ENCODE measurements at regions not wholly inside any gene's neighbourhood (a gene's known extent, or its start where the extent isn't known, plus 50 kb on each side); places are given as distances from the start of the nearest gene placed in this dataset.
"Not testable (repeated sequence)": the region's sequence is repeated elsewhere in the genome, so short reads cannot be mapped to it uniquely, and the experiment has no call there.

DNA sequence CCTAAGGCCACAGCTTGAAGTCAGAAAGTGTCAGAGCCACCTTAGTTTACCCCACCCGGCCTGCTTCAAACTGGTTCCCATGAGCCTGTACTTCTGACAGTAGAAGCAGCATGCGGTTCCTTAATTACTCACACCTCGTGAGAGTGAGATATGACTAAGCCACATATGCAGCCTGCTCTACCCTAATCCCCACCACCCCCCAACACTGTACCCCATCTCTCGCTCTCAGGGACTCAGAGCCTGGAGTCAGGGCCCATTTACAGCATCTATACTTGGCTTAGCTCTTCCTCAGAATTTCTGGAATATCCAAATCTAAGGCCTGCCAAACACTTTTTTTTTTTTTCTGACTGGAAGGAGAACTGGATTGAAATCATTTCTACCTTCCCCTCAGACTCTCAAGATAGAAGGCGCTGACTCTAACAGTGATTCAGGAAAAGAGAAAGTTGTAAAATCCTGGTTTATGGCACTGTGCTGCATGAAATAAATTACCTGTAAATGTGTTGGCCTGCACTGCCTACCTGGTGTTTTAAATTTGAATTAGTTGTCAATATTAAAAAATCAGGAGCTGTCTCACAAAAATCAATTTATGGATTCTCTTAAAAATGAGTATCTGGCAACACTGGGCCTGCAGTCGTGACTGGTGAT is 360.0 kb downstream of the RND3 start:
- H3K27me3 ChIP-seq (ENCODE audit: control insufficient read depth, insufficient read depth, low read length) = no peaks in the 10 kb centered on the region
- no peak overlapping the region for H3K9ac ChIP-seq (ENCODE audit: low read length)
- no peak overlapping the region for H3K4me3 ChIP-seq (ENCODE audit: low read length)
- H3K27ac ChIP-seq (ENCODE audit: low read depth, low read length) = no peak overlapping the region
- H3K36me3 ChIP-seq (ENCODE audit: control insufficient read depth, insufficient read depth, low read length) = no peaks in the 10 kb centered on the region
- no peaks in the 10 kb centered on the region for H3K4me1 ChIP-seq (ENCODE audit: control insufficient read depth, insufficient read depth, low read length)

DNA sequence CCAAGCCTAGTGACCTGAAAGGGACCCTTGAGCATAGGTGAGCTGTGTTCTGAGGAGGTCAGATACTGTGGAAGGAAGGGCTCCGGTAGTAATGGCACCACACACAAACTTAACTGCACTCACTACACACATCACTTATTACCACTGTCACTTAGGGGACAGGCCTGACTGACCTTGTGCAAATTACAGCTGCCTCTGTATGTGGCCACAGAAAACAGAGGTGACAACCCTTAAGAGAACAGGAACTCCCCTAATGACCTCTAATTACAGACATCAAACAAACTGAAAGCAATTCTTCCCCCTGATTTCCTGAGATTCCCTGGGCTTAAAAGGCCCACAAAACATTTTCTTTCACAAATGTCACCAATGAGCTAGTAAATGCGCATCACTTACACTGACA is 360.6 kb downstream of the RND3 start:
- Histone ChIP-seq H3K36me3 (ENCODE audit: control insufficient read depth, insufficient read depth, low read length) (no peaks in the 10 kb centered on the region), H3K4me1 (ENCODE audit: control insufficient read depth, insufficient read depth, low read length) (no peaks in the 10 kb centered on the region), H3K27me3 (ENCODE audit: control insufficient read depth, insufficient read depth, low read length) (no peaks in the 10 kb centered on the region), H3K4me3 (ENCODE audit: low read length) (no peak overlapping the region), H3K27ac (ENCODE audit: low read depth, low read length) (no peak overlapping the region), H3K9ac (ENCODE audit: low read length) (no peak overlapping the region)

DNA sequence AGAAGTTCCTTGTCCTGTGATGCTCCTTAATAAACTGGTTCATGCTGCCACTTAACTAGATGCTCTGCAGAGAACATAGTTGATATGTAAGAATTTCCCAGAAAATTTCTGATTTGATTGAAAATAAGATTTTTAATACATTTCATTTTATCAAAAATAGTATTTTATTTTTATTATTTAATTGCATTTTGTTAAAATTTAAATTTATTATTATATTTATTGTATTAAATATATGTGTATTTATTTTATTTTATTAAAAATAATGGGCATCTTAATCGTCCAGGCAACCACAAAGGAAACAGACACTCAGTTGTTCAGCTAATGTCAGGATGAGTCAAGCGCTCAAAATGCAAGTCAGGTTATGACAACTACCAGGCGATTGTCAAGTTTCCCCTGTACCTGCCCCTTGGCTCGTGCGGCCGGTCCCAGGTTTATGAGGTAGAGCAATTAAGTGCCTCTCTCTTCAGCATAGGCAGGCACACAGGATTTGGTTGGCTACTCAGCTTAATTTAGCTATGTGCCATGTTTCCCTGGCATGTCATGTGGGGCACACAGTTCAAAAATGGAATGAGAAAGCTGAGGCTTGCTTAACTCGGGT is 361.2 kb downstream of the RND3 start:
- no peak overlapping the region for H3K9ac ChIP-seq (ENCODE audit: low read length)
- H3K27ac ChIP-seq (ENCODE audit: low read depth, low read length) = no peak overlapping the region
- no peaks in the 10 kb centered on the region for H3K36me3 ChIP-seq (ENCODE audit: control insufficient read depth, insufficient read depth, low read length)
- H3K27me3 ChIP-seq (ENCODE audit: control insufficient read depth, insufficient read depth, low read length) = no peaks in the 10 kb centered on the region
- no peaks in the 10 kb centered on the region for H3K4me1 ChIP-seq (ENCODE audit: control insufficient read depth, insufficient read depth, low read length)
- no peak overlapping the region for H3K4me3 ChIP-seq (ENCODE audit: low read length)

DNA sequence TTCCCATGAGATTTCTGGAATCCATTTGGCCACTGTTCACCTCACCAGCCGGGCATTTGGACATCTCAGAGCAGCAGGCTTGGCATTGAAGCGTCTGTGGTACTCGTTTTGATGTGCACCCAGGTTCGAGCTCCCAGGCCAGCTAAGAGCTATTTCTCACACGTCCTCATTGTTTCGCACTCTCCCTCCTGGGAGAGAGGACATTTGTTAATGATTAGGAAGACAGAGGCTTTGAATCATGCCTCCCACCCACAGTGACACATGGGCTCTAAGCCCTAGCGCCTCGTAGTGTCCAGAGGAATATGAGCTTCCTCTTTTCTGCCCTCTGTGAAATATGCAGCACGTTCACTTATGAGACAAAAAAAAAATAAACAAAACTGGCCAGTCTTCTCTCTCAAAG is 361.8 kb downstream of the RND3 start:
- Histone ChIP-seq H3K36me3 (ENCODE audit: control insufficient read depth, insufficient read depth, low read length) (no peaks in the 10 kb centered on the region), H3K27ac (ENCODE audit: low read depth, low read length) (no peak overlapping the region), H3K27me3 (ENCODE audit: control insufficient read depth, insufficient read depth, low read length) (no peaks in the 10 kb centered on the region), H3K4me1 (ENCODE audit: control insufficient read depth, insufficient read depth, low read length) (no peaks in the 10 kb centered on the region), H3K9ac (ENCODE audit: low read length) (no peak overlapping the region), H3K4me3 (ENCODE audit: low read length) (no peak overlapping the region)

DNA sequence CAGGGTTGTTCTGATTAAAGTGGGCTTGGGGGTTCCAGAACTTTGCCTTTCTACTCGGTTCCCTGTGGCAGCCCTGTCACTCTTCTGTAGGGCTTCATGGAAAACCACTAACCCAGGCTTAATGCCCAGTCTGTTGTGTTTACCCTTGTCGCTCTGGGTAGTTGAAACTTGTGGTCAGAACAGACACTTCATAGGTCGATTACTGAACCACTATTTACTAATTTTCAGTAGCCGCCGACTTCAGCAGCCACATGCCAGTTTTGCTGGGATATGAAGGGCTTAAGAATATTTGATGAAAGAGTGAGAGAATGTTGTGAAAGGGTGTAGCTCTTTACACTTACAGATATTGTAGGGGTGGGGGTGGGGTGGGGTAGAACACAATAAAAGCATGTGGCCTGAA is 362.3 kb downstream of the RND3 start:
- Histone ChIP-seq H3K4me1 (ENCODE audit: control insufficient read depth, insufficient read depth, low read length) (no peaks in the 10 kb centered on the region), H3K4me3 (ENCODE audit: low read length) (no peak overlapping the region), H3K27me3 (ENCODE audit: control insufficient read depth, insufficient read depth, low read length) (no peaks in the 10 kb centered on the region), H3K36me3 (ENCODE audit: control insufficient read depth, insufficient read depth, low read length) (no peaks in the 10 kb centered on the region), H3K9ac (ENCODE audit: low read length) (no peak overlapping the region), H3K27ac (ENCODE audit: low read depth, low read length) (no peak overlapping the region)

DNA sequence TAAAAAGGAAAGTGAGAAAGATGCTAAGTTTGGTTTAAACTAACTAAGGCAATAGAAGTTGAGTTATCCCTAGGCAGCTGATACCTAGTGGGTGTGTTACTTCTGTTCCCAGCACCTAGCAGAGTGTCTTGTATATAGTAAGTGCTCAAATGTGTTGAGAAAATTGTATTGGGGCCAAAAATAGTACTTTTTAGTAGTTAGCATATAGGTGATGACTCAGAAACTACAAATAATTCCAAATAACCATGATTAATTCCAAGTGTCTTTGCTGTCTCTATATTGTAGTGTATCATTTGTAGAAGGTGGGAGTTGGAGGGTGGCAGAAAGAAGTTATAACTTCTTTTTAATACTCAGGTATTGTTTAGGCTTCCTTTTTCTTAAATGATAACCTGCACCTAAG is 362.7 kb downstream of the RND3 start:
- H3K4me3 ChIP-seq (ENCODE audit: low read length) = no peak overlapping the region
- H3K27me3 ChIP-seq (ENCODE audit: control insufficient read depth, insufficient read depth, low read length) = no peaks in the 10 kb centered on the region
- H3K36me3 ChIP-seq (ENCODE audit: control insufficient read depth, insufficient read depth, low read length) = no peaks in the 10 kb centered on the region
- no peak overlapping the region for H3K9ac ChIP-seq (ENCODE audit: low read length)
- no peak overlapping the region for H3K27ac ChIP-seq (ENCODE audit: low read depth, low read length)
- no peaks in the 10 kb centered on the region for H3K4me1 ChIP-seq (ENCODE audit: control insufficient read depth, insufficient read depth, low read length)

DNA sequence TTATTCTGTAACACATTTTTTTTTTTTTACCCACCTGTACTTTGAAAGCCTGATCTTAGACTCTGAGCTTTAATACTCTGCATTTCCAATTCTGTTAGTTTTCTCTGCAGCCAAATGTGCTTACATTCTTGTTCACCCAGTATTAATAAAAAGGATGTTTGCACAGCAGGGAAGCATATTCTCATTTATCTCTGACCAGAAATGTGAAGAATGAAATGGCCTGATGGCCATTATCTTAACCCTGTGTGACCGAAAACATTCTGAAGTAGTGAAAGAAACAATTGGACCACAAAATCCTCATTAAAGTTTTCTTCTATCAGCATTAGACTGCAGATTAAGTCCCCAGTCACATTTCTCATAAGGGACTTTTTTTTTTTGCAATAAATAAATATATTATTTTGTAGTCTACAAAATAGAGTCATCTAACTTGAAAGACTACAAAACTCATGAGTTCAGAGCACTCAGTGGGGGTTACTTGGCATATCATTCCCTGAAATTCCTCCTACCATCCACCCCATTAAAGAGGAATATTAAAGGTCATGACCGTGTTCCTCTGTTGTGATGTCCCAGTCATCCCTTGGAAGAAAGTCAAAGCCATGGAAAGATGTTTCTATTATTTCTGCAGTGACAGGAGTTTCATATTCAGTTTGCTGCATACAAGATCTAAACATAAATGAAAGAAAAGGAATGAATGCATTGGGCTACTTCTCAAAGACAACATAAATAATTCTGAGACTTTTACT is 364.4 kb downstream of the RND3 start:
- H3K27ac ChIP-seq (ENCODE audit: low read depth, low read length) = no peak overlapping the region
- no peaks in the 10 kb centered on the region for H3K27me3 ChIP-seq (ENCODE audit: control insufficient read depth, insufficient read depth, low read length)
- H3K9ac ChIP-seq (ENCODE audit: low read length) = no peak overlapping the region
- H3K4me3 ChIP-seq (ENCODE audit: low read length) = no peak overlapping the region
- no peaks in the 10 kb centered on the region for H3K4me1 ChIP-seq (ENCODE audit: control insufficient read depth, insufficient read depth, low read length)
- H3K36me3 ChIP-seq (ENCODE audit: control insufficient read depth, insufficient read depth, low read length) = no peaks in the 10 kb centered on the region

DNA sequence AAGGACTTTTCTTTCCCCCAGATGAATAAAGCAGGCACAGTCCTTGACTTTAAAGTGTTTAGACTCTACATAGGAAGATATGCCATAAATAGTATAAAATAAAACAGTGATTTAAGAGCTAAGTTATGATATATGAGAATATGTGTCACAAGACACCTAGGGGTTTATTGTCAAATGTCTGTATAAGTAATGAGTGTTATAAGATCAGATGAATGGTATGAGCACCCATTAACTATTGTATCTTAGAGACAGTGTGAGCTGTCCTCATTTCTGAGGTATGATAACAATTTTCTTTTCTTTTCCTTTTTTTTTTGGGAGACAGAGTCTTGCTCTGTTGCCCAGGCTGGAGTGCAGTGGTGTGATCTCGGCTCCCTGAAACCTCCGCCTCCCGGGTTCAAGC is 365.3 kb downstream of the RND3 start:
- no peaks in the 10 kb centered on the region for H3K36me3 ChIP-seq (ENCODE audit: control insufficient read depth, insufficient read depth, low read length)
- no peak overlapping the region for H3K9ac ChIP-seq (ENCODE audit: low read length)
- H3K4me1 ChIP-seq (ENCODE audit: control insufficient read depth, insufficient read depth, low read length) = no peaks in the 10 kb centered on the region
- no peak overlapping the region for H3K27ac ChIP-seq (ENCODE audit: low read depth, low read length)
- no peak overlapping the region for H3K4me3 ChIP-seq (ENCODE audit: low read length)
- no peaks in the 10 kb centered on the region for H3K27me3 ChIP-seq (ENCODE audit: control insufficient read depth, insufficient read depth, low read length)

DNA sequence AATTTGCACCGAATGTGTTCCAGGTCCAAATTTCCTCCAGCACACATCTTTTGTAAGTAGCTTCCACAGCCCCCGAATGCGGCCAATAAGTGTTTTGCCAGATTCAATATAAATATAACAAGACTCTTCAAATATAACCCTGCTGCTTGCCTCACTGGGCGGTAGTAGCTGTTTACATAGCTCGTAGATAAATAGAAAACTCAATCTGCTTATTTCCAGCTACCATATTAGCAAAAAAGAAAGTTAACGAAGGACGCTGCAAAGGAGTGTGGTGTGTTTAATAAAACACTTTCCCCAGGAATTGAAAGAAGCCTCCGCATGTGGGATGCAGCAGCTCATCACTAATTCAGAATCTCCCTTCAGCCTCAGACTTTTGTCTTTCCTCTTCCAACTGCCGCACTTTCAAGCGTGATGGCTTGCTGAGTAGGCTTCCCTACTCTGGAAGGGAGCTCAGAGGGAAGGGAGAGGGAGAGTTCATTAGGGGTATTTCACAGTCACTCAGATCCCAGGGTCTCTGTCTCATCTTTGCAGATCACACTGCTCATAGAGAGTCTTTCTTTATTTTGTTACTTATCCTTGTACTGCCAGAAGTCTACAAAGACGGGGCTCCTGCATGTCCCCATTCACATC is 367.0 kb downstream of the RND3 start:
- Histone ChIP-seq H3K27ac (ENCODE audit: low read depth, low read length) (no peak overlapping the region), H3K27me3 (ENCODE audit: control insufficient read depth, insufficient read depth, low read length) (no peaks in the 10 kb centered on the region), H3K36me3 (ENCODE audit: control insufficient read depth, insufficient read depth, low read length) (no peaks in the 10 kb centered on the region), H3K4me1 (ENCODE audit: control insufficient read depth, insufficient read depth, low read length) (no peaks in the 10 kb centered on the region), H3K9ac (ENCODE audit: low read length) (no peak overlapping the region), H3K4me3 (ENCODE audit: low read length) (no peak overlapping the region)

DNA sequence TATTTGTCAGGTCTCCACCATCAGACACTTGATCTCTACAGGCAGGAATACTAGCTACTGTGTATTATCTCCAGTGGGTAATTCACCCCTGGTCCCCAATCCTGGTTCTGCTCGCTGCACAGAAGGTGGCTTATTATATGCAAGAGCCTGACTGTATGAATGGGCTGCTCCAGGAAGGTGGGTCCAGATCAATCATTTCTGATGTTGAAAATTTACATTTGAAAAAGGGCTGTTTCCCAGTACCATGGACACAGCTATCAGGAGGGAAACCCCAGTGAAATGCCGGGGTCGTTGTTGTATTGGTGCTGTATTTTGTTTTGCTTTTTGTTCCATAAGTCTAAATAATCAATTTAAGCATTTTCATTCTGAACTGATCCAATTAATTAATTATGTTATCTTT is 367.6 kb downstream of the RND3 start:
- no peak overlapping the region for H3K27ac ChIP-seq (ENCODE audit: low read depth, low read length)
- H3K4me3 ChIP-seq (ENCODE audit: low read length) = no peak overlapping the region
- no peak overlapping the region for H3K9ac ChIP-seq (ENCODE audit: low read length)
- H3K27me3 ChIP-seq (ENCODE audit: control insufficient read depth, insufficient read depth, low read length) = no peaks in the 10 kb centered on the region
- no peaks in the 10 kb centered on the region for H3K36me3 ChIP-seq (ENCODE audit: control insufficient read depth, insufficient read depth, low read length)
- no peaks in the 10 kb centered on the region for H3K4me1 ChIP-seq (ENCODE audit: control insufficient read depth, insufficient read depth, low read length)

DNA sequence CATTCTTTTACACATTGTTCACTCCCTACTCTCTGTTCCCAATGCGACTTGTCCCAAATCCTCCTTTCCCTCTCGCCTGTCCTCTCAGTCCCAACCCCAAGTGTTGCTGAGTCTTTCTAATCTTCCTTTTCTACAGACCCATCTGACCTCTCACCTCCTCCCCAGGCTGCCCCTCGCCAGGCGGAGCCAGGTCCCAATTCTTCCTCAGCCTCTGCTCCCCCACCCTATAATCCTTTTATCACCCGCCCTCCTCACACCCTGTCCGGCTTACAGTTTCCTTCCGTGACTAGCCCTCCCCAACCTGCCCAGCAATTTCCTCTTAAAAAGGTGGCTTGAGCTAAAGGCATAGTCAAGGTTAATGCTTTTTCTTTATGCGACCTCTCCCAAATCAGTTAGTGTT is 373.4 kb downstream of the RND3 start:
- not testable (repeated sequence) for H3K27ac ChIP-seq (ENCODE audit: low read depth, low read length); H3K9ac ChIP-seq (ENCODE audit: low read length); H3K27me3 ChIP-seq (ENCODE audit: control insufficient read depth, insufficient read depth, low read length); H3K4me3 ChIP-seq (ENCODE audit: low read length); H3K36me3 ChIP-seq (ENCODE audit: control insufficient read depth, insufficient read depth, low read length); H3K4me1 ChIP-seq (ENCODE audit: control insufficient read depth, insufficient read depth, low read length)

DNA sequence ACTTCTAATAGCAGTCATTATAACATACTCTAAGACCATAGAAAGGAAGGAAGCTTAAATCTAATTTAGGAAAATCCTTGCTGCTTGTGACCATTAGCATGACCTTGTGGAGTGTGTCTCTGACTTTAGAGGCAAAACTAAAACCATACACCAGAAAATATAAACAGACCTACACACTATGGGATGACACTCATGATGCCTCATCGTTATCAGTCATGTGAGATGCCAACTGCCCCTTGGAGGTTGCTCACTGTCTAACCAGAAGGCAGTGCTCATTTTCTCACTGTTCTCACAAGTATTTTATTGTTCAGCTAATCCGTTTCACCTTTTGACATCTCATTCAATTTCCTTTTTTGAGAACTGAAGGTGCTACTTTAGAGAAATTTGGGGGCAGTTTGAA is 376.9 kb downstream of the RND3 start:
- no peaks in the 10 kb centered on the region for H3K36me3 ChIP-seq (ENCODE audit: control insufficient read depth, insufficient read depth, low read length)
- no peak overlapping the region for H3K4me3 ChIP-seq (ENCODE audit: low read length)
- H3K27me3 ChIP-seq (ENCODE audit: control insufficient read depth, insufficient read depth, low read length) = no peaks in the 10 kb centered on the region
- no peak overlapping the region for H3K27ac ChIP-seq (ENCODE audit: low read depth, low read length)
- H3K4me1 ChIP-seq (ENCODE audit: control insufficient read depth, insufficient read depth, low read length) = no peaks in the 10 kb centered on the region
- H3K9ac ChIP-seq (ENCODE audit: low read length) = no peak overlapping the region

All from rectal smooth muscle tissue (tissue), 1 donor.